RPMI7951 (cell line): ENCODE measurements at regions not wholly inside any gene's neighbourhood (a gene's known extent, or its start where the extent isn't known, plus 50 kb on each side); places are given as distances from the start of the nearest gene placed in this dataset.
A peak's percentile ranks its signal among the peaks of the same experiment; 100 is the strongest.

Experiments used
- DNase-seq: peaks from one replicate; pipeline ENCODE4 v3.0.0-alpha.2; 2012; ENCODE audit warnings: low read depth

DNA sequence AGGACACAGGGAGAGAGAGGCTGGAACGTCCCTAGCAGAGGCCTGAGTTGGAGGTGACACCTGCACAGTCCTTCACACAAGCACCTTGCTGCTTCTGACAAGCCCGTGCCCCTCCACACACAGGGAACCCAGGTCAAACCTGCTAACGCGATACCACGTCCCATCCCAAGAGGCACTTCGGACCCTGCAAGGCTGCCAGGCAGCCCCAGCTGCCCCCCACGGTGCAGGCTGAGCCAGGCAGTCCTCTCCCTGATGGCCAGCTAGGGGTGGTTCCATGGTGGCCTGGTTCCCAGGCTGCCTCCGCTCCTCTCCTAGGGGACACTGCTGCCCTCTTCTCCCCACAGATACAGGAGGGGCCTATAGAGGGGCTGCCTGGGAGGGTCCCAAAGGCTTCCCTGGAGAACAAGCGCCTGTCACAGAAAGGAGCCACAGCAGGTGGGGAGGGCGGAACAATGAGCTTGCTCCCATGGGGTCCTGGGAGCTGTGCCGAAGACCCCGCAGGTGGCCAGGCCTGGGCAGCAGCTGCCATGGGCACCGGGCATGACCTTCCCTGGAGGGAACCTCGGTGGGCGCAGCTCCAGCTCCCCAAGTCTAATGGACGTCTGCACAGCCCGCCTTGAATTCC, 434.2 kb upstream of the MYT1L start:
- DNase-seq = no peak

DNA sequence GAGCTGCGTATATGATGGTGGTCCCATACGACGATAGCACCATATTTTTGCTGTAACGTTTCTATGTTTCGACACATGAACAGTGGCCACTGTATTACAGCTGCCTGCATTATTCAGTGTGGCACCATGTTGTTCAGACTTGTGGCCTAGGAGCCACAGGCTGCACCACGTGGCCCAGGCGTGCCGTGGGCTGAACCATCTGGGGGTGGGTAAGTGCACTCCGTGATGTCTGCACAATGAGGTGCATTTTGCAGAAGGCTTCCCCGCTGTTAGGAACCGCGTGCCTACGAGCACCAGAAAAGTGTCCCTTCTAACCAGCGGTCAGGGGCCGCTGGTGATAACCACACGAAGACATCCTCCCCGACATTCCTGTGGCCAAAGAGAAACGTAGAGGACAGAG, 433.7 kb upstream of the MYT1L start:
- DNase-seq = no peak

DNA sequence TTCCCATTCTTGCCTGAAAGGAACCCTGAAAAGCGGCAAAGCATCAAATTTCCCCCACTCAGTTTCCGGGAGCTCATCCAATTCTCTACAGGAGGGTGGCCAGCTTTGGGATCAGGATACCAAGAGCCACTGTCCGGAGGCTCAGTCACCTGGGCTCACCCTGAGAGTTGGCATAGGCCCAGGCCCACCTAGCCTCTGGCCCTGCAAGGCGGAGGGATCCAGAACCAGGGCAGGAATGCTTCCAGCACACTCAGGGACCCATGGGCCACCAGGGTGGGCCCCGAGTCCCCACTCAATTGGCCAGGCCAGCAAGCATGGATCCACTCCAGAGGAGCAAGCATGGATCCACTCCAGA, 432.9 kb upstream of the MYT1L start:
- DNase-seq = no peak

DNA sequence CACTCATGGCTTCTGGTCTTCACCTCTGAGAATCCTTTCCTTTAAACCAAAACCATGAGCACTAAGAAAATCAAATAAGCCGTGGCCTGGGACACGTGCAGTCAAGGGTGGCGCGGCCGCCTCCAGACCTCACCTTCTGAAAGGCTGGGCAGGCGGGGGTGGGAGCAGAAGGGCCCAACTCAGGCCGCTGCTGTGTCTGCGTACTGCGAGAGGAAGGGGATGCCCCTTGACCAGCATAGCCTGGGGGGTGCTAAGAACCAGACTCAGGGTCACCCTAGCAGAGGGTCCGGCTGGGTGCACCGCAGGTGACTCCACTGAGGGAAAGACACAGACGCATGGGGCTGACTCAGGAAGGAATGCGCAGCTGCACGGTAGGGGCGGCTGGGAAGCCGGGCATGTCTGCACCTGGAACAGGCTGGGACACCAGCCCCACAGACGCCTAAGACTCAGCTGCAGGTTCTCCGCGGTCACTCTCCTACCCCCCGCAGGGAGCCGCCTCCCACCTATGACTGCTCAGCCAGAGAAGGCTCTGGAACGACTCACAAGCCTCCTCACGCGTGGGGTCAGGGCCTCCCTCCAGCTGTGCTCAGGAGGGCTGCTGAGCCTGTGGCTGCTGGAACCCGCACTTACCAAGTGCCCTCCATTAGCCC, 432.4 kb upstream of the MYT1L start:
- no peak for DNase-seq

DNA sequence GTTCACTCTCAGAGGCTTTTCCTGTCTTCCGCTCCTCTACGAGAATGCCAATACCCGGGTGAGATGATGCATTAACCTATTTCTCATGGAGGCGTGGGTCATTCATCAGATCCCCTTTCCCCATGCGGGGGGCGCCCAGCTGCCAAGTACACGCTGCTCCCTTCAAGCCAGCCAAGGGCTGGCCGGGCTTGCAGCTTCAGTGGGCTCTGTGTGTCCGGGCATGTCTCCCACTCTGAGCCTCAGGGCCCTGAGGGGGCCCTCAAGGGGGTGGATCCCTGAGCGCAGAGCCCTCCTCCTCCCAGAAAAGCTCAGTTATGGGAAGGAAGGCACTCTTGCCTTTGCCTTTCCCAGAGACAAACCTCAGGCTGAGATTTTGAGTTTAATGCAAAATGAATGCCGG, 431.8 kb upstream of the MYT1L start:
- DNase-seq = no peak

DNA sequence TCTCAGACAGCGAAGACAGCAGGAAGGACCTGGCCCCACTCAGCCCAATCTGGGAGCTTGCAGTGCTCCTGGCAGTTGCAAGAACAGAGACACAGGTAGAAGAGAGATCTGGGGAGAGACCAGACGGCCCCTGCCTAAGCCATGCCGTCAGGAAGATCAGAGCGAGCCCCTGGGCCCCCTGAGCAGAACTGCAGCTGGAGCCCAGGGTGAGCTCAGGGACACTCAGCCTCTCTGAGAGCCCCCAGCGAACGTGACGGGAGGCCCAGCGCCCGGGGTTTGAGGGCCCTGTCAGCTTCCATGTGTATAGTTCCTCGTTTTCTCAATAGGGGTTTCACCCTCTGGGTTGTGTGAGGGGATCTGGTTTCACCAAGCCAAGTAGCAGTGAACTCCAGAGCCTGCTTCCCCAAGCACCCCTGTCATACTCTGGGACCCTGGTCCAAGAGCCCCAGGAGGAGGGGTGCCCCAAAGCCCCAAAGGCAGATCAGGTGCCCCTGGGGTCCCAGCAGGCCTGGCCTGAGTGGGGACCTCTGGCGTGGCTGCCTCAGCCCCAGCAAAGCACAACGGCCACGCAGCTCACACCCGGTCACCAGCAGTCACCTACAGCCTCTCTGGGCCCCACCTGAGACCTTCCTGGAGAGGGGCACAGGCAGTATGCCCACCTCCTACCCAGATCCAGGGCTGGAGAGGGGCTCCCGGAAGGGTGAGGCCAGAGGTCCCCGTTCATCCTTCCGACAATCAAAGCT, 431.3 kb upstream of the MYT1L start:
- no peak for DNase-seq

DNA sequence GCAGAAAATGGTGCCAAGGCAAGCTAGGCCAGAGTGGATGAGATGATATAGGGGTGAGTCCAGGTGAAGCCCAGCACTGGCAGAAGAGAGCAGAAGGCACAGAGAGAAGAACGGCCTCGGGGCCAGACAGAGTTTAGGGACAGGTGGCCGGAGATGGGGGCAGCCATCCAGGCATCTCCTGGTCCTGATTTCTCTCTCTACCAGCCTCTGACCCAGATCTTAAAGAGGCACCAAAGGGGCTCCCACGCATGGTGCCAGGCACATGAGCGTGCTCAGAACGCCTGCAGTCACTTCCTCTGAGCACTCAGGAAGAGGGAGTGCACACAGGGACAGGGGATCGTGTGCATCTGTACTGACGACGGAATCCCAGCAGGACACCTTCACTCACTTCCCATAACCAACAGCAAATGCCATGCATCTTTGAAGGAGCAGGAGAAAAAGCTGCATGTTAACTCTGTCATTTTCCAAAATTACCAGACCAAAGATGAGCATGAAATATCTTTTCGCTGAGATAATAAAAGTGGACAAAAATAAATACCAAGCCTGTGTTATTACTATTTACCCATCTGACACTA, 427.8 kb upstream of the MYT1L start:
- no peak for DNase-seq

DNA sequence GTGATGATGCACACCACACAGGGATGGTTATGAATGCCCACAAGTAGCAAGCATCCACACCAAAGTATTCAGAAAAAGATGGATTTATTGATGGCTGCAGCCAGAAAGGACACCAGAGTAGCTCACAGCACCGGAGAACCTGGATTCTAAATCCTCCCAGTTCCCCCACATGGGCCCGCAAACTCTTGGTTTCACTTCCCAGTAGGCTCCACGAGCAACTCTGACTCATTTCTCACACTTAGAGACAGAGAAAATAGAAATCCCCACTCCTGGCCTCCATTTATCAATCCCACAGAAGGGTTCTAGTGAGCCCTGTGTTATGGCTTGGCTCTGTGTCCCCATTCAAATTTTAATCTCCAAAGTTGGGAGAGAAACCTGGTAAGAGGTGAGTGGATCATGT, 426.7 kb upstream of the MYT1L start:
- DNase-seq = no peak

DNA sequence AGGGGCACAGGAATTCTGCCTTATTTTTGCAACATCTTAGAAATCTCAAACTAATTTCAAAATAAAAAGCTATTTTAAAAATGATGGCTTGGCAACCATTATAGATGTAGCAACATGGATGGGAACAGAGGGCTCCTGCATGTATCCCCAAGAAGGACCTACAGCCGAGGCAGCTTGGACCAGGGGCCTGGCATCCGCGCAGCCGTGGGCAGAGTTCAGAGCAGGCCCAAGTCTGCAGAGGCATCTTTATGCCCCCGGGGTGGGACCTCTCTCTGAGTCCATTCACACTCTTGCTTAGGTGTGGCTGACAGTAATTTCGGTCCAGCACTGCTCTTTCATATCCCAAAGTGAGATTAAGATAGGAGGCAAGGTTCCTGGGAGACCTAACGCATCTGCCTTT, 425.8 kb upstream of the MYT1L start:
- DNase-seq = no peak

DNA sequence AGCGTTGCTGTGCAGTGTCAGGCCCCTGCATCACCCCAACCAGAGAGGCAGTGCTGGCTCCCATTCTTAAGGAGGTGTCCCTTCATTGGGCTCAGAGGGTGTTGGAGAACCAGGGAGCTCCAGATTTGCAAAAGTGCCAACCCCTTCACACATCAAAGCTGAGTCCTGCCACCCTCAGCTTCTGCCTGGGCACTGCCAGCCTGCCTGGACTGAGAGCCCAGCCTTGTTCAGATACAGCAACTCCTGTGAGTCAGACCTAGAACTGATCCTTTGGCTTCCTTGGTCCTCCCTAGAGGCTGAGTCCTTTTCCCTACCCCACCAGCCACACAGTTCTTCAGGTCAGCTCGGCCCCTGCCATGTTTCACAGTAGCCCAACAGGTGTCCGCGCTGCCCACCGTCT, 424.9 kb upstream of the MYT1L start:
- no peak for DNase-seq

DNA sequence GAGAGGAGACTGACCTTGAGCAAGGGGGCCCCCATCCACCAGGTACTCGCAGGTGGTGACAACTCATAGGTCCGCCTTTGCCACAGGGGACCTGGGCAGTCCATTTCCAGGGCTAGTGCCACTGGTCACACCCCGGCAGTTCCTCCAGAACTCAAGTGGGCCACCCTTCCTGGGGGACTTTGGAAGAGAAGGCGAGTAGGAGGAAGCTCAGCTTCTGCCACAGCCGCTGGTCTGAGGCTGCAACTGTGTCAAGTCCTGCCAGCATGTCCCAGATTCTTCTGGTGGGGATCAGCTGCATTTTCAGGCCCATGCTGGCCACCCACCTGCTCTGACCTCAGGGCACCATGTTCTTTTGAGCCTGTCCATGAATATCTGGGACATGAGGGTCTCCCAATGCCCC, 423.9 kb upstream of the MYT1L start:
- no peak for DNase-seq

DNA sequence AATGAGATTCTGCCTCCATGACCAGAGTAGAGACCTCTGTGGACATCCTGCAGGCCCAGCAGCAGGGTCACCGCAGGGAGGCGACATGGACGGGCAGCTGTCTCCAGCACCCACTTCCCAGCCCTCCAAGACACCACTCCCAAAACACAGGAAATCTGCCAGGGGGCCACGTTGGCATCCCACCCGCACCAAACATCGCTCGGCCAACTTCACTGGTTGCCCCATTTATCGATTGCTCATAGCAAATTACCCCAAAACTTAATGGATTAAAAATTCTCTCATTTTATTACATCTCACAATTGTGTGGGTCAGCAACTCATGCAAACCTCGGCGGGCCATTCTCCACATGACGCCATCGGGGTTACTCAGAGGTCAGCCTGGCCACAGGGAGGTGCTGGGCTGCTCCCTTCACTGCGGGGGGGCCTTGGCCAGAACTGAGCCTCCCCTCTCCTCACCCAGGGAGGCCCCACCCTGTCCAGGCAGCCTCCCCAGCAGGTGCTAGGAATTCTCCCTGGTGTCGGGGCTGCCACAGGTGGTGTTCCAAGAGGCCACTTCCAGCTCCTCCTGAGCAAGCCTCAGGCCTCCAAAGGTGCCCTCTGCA, 420.7 kb upstream of the MYT1L start:
- no peak for DNase-seq

DNA sequence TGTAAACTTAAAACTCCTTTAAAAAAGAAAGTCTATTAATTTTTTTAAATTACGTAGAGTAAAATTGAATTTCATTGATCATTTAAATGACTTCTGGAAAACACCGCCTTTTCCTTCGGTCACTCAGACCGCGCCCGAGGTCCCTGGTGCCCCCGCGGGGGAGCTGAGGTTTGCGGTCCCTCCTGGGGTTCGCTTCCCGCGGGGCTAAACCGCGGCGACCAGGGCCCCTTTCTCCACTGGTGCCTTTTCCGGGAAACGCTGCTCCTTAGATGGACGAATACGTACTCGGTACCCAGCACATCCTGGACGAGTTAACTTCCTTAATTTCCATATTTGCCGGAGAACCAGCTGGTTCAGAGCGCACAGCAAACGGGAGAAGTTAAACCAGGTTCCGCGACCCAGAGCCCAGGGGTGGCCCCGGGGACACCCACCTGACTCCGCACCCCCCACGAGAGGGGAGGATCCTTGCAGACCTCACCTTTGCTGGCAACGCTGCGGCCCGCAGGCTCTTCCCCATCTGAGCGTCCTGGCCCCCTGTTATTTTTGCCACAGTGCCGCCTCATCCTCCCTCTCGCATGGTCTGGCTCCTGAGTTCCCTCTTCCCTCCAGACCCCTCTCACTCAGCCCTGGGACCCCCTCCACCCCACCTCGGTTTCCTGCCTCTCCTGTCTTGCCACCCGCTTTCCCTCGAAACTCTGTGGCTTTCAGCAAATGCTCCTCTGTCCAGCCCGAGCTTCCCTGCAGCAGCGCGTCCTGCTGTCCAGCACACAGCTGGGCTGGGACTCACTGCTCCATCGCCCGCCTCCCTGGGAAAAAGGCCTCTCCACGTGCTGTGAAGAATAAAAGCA, 420.0 kb upstream of the MYT1L start:
- no peak for DNase-seq

DNA sequence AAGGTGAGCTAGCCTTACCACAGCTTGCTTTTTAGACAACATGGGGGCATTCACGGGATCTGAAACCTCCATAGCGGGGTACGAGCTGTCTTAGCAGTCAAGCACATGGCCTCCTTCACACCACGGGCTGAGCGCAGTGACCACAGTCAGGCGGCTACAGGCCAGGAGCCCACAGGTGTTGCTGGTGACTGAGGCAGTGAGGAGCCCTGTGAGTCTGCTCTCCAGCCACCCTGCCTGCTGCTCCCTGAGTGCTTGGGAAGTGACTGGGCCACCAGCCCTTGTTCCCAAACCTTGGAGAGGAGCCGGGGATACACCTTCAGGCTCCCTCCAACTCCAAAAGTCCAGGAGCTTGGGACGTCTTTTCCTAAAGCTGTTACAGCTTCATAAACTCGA, 418.1 kb upstream of the MYT1L start:
- no peak for DNase-seq

DNA sequence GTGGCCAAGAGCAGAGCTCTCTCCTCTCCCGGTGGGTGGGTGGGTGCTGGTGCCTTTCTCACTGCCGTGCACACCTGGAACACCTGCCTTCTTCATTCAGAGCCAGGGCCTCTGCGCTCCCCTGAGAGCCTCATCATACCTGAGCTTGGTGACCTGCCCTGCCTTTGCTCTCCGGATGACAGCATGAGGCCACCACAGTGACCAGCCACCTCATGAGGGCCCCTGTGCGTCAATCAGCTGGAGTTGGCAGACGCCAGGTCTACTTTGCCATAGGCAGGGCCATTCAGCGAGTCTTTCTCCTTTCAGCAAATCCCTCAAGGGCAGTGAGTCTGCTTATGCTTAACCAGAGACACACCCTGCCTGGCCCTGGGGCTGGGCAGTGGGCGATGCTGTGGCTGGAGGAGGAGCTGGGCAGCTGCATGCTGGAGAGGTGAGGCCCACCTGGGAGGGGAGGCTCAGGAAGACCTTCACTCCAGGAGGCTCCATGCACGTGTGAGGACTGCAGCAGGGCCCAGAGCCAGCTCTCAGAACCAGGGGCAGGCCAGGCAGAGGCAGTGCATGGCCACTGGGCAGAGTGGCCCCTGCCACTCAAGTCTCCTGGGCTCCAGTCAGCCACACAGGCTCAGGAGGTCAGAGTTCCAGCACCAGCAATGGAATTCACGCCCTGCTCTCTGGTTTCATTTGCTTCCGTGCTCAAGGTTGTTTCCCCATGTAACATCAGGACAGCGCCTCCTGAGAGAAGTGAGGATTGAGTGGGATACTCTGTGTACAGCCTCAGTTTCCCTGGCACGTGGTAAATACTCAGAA, 417.5 kb upstream of the MYT1L start:
- DNase-seq = no peak

DNA sequence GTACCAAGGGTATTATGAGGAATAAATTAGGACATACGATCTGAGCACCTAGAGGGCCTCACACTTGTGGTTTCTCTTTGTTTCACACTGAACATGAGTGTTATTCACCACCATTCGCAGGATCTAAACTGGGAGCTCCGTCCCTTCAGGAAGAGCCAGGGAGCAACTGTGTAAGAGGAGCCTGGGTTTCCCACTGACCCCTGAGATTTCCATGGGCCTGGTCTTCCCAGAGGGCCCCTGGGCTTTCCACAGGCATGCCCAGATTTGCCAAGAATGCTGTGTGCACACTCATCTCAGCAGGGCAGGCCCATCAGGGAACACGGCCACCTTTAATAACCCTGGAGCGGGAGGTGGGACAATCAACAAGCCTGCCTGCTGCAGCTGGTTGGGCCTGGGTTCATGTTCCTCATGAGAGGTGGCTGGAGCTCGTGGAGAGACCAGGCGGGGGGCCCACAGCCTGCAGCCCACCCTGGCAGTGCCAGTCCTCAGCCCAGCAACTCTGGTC, 416.8 kb upstream of the MYT1L start:
- DNase-seq = no peak

DNA sequence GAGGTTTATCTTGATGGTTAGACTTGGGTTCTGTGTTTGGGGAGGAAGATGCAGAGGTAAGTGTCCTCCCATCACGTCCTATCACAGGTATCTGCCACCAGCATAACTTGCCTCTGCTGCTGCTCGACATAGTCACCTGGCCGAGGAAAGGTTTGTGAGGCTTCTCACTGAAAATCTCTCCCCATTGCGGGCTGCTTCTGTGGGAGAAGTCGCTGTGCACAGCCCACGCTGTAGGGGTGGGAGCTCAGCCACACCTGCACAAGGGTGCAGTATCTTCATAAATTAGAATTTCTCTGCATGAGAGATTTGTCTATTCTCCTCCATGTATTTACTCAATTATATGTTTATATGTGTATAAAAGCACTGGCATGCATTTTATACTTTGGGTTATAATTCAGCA, 415.7 kb upstream of the MYT1L start:
- no peak for DNase-seq

DNA sequence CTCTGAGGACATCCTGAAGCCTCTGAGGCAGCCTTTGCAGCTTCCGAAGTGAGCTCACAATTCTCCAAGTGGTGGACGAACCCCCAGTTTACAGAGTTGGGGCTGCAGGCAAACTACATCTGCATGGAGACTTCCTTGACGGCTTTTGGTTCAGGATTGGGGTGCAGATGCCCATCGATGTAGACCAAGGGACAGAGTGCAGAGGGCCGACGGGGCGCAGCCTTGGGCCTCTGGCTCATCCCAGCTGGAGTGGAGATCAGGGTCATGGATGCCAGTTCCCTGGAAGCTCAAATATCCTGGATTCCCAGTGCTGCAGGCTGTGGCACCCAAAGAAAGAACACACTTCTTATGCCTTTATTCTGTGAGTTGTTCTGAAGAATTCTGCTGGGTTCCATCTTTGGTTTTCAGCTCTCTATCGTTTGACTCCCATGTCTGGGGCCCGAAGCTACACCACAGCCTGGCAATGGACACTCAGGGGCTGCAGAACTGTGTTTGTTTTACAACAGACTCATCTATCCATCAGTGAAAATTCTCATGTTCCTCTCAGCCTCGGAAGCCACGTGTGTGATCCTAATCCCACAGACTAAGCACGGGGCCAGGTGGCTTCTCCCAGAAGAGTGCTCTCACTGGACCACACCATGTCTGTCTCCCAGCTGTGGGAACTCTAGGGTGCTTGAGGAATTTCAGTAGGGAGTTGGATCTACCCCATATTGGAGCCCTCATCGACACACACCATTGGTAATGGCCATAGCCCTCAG, 414.1 kb upstream of the MYT1L start:
- no peak for DNase-seq

DNA sequence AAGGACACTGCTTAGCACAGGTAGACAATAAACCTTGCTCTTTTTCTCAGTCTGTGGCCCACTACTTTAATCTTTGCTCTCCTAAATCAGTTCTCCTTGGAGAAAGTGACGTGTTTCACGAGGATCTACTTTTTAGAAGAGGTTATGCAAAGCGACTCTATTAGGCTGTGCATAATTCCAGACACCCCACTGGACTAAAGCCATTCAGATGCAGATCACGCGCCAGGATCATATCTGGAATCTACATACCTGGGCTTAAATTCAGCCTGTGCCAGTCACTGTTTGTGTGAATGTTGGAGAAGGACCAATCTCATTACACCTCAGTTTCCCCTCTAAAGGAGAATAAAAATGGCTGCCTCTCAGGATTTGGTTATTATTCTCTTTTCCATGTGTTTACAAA, 413.0 kb upstream of the MYT1L start:
- no peak for DNase-seq

DNA sequence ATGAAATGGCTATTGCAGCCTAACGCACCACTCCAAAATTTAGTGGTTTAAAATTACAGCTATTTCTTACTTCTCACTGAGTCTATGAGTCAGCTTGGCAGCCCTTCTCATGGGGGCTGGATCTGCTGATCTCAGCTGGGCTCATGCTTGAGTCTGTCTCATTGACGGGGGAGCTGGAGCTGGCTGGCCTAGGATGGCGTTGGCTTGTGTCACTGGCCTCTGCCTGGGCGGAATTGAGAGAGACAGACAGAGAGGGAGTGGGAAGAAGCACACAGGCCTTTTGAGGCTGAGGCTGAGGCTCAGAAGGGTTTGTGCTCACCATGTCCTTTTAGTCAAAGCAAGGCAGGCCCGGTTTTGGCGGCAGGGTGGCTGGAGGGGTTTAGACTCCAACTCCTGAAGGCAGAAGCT, 412.1 kb upstream of the MYT1L start:
- DNase-seq = peak; percentile 55
